ENCODE measurements at regions not wholly inside any gene's neighbourhood (a gene's known extent, or its start where the extent isn't known, plus 50 kb on each side); places are given as distances from the start of the nearest gene placed in this dataset.

GRCh38 chr11:56917708-56918400, 70.9 kb upstream of the OR5AK2 start:
- Histone ChIP-seq H3K27me3 (ENCODE audit: control insufficient read depth, low read length) (no peaks in the 10 kb centered on the region), H4K20me1 (ENCODE audit: control insufficient read depth, insufficient read depth, low read depth, low read length) (no peaks in the 10 kb centered on the region), H3K9me3 (ENCODE audit: control insufficient read depth, insufficient read depth, low read length) (no peaks in the 10 kb centered on the region), H3K79me2 (ENCODE audit: control insufficient read depth, low read length) (no peaks in the 10 kb centered on the region), H3K27ac (ENCODE audit: low read depth, low read length) (no peak overlapping the region), H3K9me2 (replicated peaks; ENCODE audit: control insufficient read depth, low read length) (no peaks in the 10 kb centered on the region), H3K36me3 (ENCODE audit: control insufficient read depth, low read length) (no peaks in the 10 kb centered on the region), H3K4me3 (ENCODE audit: low read length) (no peak overlapping the region), H3K4me2 (ENCODE audit: low read length) (no peak overlapping the region), H3K4me1 (ENCODE audit: control insufficient read depth, low read length) (no peaks in the 10 kb centered on the region), H3F3A (ENCODE audit: control insufficient read depth, insufficient read depth) (no peaks in the 10 kb centered on the region)
- TF ChIP-seq EZH2phosphoT487 (IDR thresholded peaks at IDR 0.05; ENCODE audit: borderline replicate concordance, low read length): no peak
- TF ChIP-seq, protein P1, sequence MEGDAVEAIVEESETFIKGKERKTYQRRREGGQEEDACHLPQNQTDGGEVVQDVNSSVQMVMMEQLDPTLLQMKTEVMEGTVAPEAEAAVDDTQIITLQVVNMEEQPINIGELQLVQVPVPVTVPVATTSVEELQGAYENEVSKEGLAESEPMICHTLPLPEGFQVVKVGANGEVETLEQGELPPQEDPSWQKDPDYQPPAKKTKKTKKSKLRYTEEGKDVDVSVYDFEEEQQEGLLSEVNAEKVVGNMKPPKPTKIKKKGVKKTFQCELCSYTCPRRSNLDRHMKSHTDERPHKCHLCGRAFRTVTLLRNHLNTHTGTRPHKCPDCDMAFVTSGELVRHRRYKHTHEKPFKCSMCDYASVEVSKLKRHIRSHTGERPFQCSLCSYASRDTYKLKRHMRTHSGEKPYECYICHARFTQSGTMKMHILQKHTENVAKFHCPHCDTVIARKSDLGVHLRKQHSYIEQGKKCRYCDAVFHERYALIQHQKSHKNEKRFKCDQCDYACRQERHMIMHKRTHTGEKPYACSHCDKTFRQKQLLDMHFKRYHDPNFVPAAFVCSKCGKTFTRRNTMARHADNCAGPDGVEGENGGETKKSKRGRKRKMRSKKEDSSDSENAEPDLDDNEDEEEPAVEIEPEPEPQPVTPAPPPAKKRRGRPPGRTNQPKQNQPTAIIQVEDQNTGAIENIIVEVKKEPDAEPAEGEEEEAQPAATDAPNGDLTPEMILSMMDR (IDR thresholded peaks at IDR 0.05; ENCODE audit: low read depth, low read length, poor library complexity, severe bottlenecking): no peak

GRCh38 chr11:56916587-56916986, 72.1 kb upstream of the OR5AK2 start:
- no peak for TF ChIP-seq EZH2phosphoT487 (IDR thresholded peaks at IDR 0.05; ENCODE audit: borderline replicate concordance, low read length)
- H4K20me1 ChIP-seq (ENCODE audit: control insufficient read depth, insufficient read depth, low read depth, low read length): no peaks in the 10 kb centered on the region
- H3K4me2 ChIP-seq (ENCODE audit: low read length): no peak overlapping the region
- no peaks in the 10 kb centered on the region for H3F3A ChIP-seq (ENCODE audit: control insufficient read depth, insufficient read depth)
- no peaks in the 10 kb centered on the region for H3K79me2 ChIP-seq (ENCODE audit: control insufficient read depth, low read length)
- H3K27ac ChIP-seq (ENCODE audit: low read depth, low read length): no peak overlapping the region
- no peaks in the 10 kb centered on the region for H3K4me1 ChIP-seq (ENCODE audit: control insufficient read depth, low read length)
- no peaks in the 10 kb centered on the region for H3K9me2 ChIP-seq (replicated peaks; ENCODE audit: control insufficient read depth, low read length)
- H3K36me3 ChIP-seq (ENCODE audit: control insufficient read depth, low read length): no peaks in the 10 kb centered on the region
- H3K9me3 ChIP-seq (ENCODE audit: control insufficient read depth, insufficient read depth, low read length): no peaks in the 10 kb centered on the region
- no peaks in the 10 kb centered on the region for H3K27me3 ChIP-seq (ENCODE audit: control insufficient read depth, low read length)
- H3K4me3 ChIP-seq (ENCODE audit: low read length): no peak overlapping the region

DNA sequence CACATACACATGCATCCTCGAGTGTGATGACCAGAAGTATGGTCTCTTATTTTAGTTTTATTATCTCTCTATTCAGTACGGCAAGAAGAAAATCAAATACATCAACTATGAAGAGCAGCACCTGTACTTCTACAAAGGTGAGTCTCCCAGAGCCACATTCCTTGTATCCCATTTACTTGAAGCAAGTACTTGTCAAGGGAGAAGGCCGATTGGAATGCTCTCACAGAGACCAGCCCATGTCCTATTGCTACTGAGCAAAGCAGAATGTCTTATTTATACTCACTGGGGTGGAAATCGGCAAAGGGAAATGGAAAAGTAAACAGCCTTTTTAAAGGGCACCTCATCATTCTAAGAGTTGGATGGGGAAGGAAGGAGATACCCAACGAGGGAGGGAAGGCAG, 72.6 kb upstream of the OR5AK2 start:
- Histone ChIP-seq H3K27ac (ENCODE audit: low read depth, low read length) (no peak overlapping the region), H3K27me3 (ENCODE audit: control insufficient read depth, low read length) (no peaks in the 10 kb centered on the region), H3K9me3 (ENCODE audit: control insufficient read depth, insufficient read depth, low read length) (no peaks in the 10 kb centered on the region; the same call in 1 of the 2 replicates), H3K79me2 (ENCODE audit: control insufficient read depth, low read length) (no peaks in the 10 kb centered on the region), H3K9me2 (replicated peaks; ENCODE audit: control insufficient read depth, low read length) (no peaks in the 10 kb centered on the region), H3K36me3 (ENCODE audit: control insufficient read depth, low read length) (no peaks in the 10 kb centered on the region), H3F3A (ENCODE audit: control insufficient read depth, insufficient read depth) (no peaks in the 10 kb centered on the region), H3K4me1 (ENCODE audit: control insufficient read depth, low read length) (no peaks in the 10 kb centered on the region), H3K4me3 (ENCODE audit: low read length) (no peak overlapping the region), H4K20me1 (ENCODE audit: control insufficient read depth, insufficient read depth, low read depth, low read length) (no peaks in the 10 kb centered on the region), H3K4me2 (ENCODE audit: low read length) (no peak overlapping the region)
- TF ChIP-seq EZH2phosphoT487 (IDR thresholded peaks at IDR 0.05; ENCODE audit: borderline replicate concordance, low read length): no peak
- TF ChIP-seq, protein P1 (IDR thresholded peaks at IDR 0.05; ENCODE audit: low read depth, low read length, poor library complexity, severe bottlenecking): no peak

GRCh38 chr11:56911312-56911711, 77.4 kb upstream of the OR5AK2 start:
- no peaks in the 10 kb centered on the region for H3K79me2 ChIP-seq (ENCODE audit: control insufficient read depth, low read length)
- H3K4me3 ChIP-seq (ENCODE audit: low read length): no peak overlapping the region
- no peak for TF ChIP-seq EZH2phosphoT487 (IDR thresholded peaks at IDR 0.05; ENCODE audit: borderline replicate concordance, low read length)
- TF ChIP-seq, protein P1 (IDR thresholded peaks at IDR 0.05; ENCODE audit: low read depth, low read length, poor library complexity, severe bottlenecking): no peak
- no peak overlapping the region for H3K27ac ChIP-seq (ENCODE audit: low read depth, low read length)
- H3K4me2 ChIP-seq (ENCODE audit: low read length): no peak overlapping the region
- H3K27me3 ChIP-seq (ENCODE audit: control insufficient read depth, low read length): no peaks in the 10 kb centered on the region
- H3K36me3 ChIP-seq (ENCODE audit: control insufficient read depth, low read length): no peaks in the 10 kb centered on the region
- H4K20me1 ChIP-seq (ENCODE audit: control insufficient read depth, insufficient read depth, low read depth, low read length): no peaks in the 10 kb centered on the region
- no peaks in the 10 kb centered on the region for H3K4me1 ChIP-seq (ENCODE audit: control insufficient read depth, low read length)
- no peaks in the 10 kb centered on the region for H3F3A ChIP-seq (ENCODE audit: control insufficient read depth, insufficient read depth)
- H3K9me2 ChIP-seq (replicated peaks; ENCODE audit: control insufficient read depth, low read length): no peaks in the 10 kb centered on the region
- H3K9me3 ChIP-seq (ENCODE audit: control insufficient read depth, insufficient read depth, low read length): no peaks in the 10 kb centered on the region; the same call in 1 of the 2 replicates
